ENCODE measurements at regions not wholly inside any gene's neighbourhood (a gene's known extent, or its start where the extent isn't known, plus 50 kb on each side); places are given as distances from the start of the nearest gene placed in this dataset.

- TF ChIP-seq EZH2 (IDR thresholded peaks at IDR 0.05; ENCODE audit: low read depth) (no peak), CTCF (conservative IDR thresholded peaks at IDR 0.05) (no peak)
- Histone ChIP-seq H3K27ac (no peak overlapping the region), H3K4me2 (no peak overlapping the region), H3K4me3 (no peak overlapping the region), H3K27me3 (ENCODE audit: insufficient read depth, low read depth) (no peaks in the 10 kb centered on the region), H3F3A (ENCODE audit: insufficient read depth, low read depth) (no peaks in the 10 kb centered on the region), H3K9me3 (ENCODE audit: insufficient read depth, low read depth) (no peaks in the 10 kb centered on the region), H3K9me2 (ENCODE audit: insufficient read depth) (no peaks in the 10 kb centered on the region), H3K79me2 (ENCODE audit: low read depth) (no peaks in the 10 kb centered on the region), H2AFZ (no peak overlapping the region), H3K4me1 (replicated peaks; ENCODE audit: insufficient read depth) (no peaks in the 10 kb centered on the region), H4K20me1 (ENCODE audit: insufficient read depth) (no peaks in the 10 kb centered on the region), H3K36me3 (ENCODE audit: low read depth) (no peaks in the 10 kb centered on the region)
- intact Hi-C loops (cut with micrococcal nuclease; ENCODE audit: unreplicated experiment): no loop called here
- BruUV-seq (replicated peaks): no TSS peak
- CTCF ChIA-PET: no interaction called here
- no peak for DNase-seq
- POLR2A ChIA-PET (ENCODE audit: unreplicated experiment): no interaction called here
These were observed 959.2 kb upstream of the GJE1 start for GRCh38 chr6:141173529-141173928.

- no peaks in the 10 kb centered on the region for H3K27me3 ChIP-seq (ENCODE audit: insufficient read depth, low read depth)
- H3K36me3 ChIP-seq (ENCODE audit: low read depth): no peaks in the 10 kb centered on the region
- intact Hi-C loops (cut with micrococcal nuclease; ENCODE audit: unreplicated experiment): loop anchor here (10.0 kb wide), 1 partner anchor 385 kb away; no protein-coding TSS in a partner anchor
- no peak overlapping the region for H2AFZ ChIP-seq
- H3K79me2 ChIP-seq (ENCODE audit: low read depth): no peaks in the 10 kb centered on the region
- ChIA-PET CTCF (no interaction called here), POLR2A (ENCODE audit: unreplicated experiment) (no interaction called here)
- TF ChIP-seq CTCF (conservative IDR thresholded peaks at IDR 0.05) (no peak), EZH2 (IDR thresholded peaks at IDR 0.05; ENCODE audit: low read depth) (no peak)
- no peaks in the 10 kb centered on the region for H3K4me1 ChIP-seq (replicated peaks; ENCODE audit: insufficient read depth)
- DNase-seq: no peak
- no peak overlapping the region for H3K4me2 ChIP-seq
- no peaks in the 10 kb centered on the region for H3F3A ChIP-seq (ENCODE audit: insufficient read depth, low read depth)
- H3K27ac ChIP-seq: no peak overlapping the region
- no peaks in the 10 kb centered on the region for H3K9me2 ChIP-seq (ENCODE audit: insufficient read depth)
- peaks cover 4% of the 10 kb centered on the region; the same call in 1 of the 2 replicates for H3K9me3 ChIP-seq (ENCODE audit: insufficient read depth, low read depth)
- BruUV-seq (replicated peaks): no TSS peak
- H3K4me3 ChIP-seq: no peak overlapping the region
- no peaks in the 10 kb centered on the region for H4K20me1 ChIP-seq (ENCODE audit: insufficient read depth)
These were observed 963.3 kb upstream of the GJE1 start for GRCh38 chr6:141169419-141169818.

- Histone ChIP-seq H2AFZ (no peak overlapping the region), H3F3A (ENCODE audit: insufficient read depth, low read depth) (no peaks in the 10 kb centered on the region), H3K27me3 (ENCODE audit: insufficient read depth, low read depth) (no peaks in the 10 kb centered on the region), H3K4me2 (no peak overlapping the region), H3K27ac (no peak overlapping the region), H3K9me2 (ENCODE audit: insufficient read depth) (no peaks in the 10 kb centered on the region), H3K36me3 (ENCODE audit: low read depth) (no peaks in the 10 kb centered on the region), H3K4me1 (replicated peaks; ENCODE audit: insufficient read depth) (no peaks in the 10 kb centered on the region), H3K4me3 (no peak overlapping the region), H3K9me3 (ENCODE audit: insufficient read depth, low read depth) (peaks cover 6% of the 10 kb centered on the region; the same call in 1 of the 2 replicates), H4K20me1 (ENCODE audit: insufficient read depth) (no peaks in the 10 kb centered on the region), H3K79me2 (ENCODE audit: low read depth) (no peaks in the 10 kb centered on the region)
- intact Hi-C loops (cut with micrococcal nuclease; ENCODE audit: unreplicated experiment): loop anchor here (10.0 kb wide), 1 partner anchor 387 kb away; no protein-coding TSS in a partner anchor
- ChIA-PET POLR2A (ENCODE audit: unreplicated experiment) (no interaction called here), CTCF (no interaction called here)
- no peak for DNase-seq
- no TSS peak for BruUV-seq (replicated peaks)
- TF ChIP-seq CTCF (conservative IDR thresholded peaks at IDR 0.05): no peak
- TF ChIP-seq EZH2 (IDR thresholded peaks at IDR 0.05; ENCODE audit: low read depth): no peak
These were observed 964.8 kb upstream of the GJE1 start for GRCh38 chr6:141167945-141168344.

All from PC-9 (cell line).